Astrocyte (in vitro differentiated cells and primary cell): ENCODE measurements at regions not wholly inside any gene's neighbourhood (a gene's known extent, or its start where the extent isn't known, plus 50 kb on each side); places are given as distances from the start of the nearest gene placed in this dataset.

Experiments
- CTCF ChIP-seq: IDR thresholded peaks from 2 replicates; pipeline ENCODE4 v1.5.1; 2011; ENCODE audit warnings: low read depth, mild to moderate bottlenecking, inconsistent platforms, low read length, moderate library complexity; ENCODE audit not compliant: insufficient read depth
- EZH2 ChIP-seq: IDR thresholded peaks from 2 replicates; pipeline ENCODE4 v1.6.1; 2012; ENCODE audit warnings: mild to moderate bottlenecking, low read length, inconsistent platforms; ENCODE audit not compliant: insufficient read depth

- TF ChIP-seq CTCF (no peak), EZH2 (no peak)
These were observed 359.2 kb upstream of the ID2 start for GRCh38 chr2:8322634-8323033.
